Activated CD4-positive, CD25-positive, alpha-beta regulatory T cell treated with anti-CD3 and anti-CD28 coated beads, Interleukin-2, amount 50 U/mL, for 16 hours (primary cell): ENCODE measurements at regions not wholly inside any gene's neighbourhood (a gene's known extent, or its start where the extent isn't known, plus 50 kb on each side); places are given as distances from the start of the nearest gene placed in this dataset.
"Not testable (repeated sequence)": the region's sequence is repeated elsewhere in the genome, so short reads cannot be mapped to it uniquely, and the experiment has no call there.

Experiments used
- DNase-seq: peaks from one replicate; pipeline ENCODE4 v3.0.0-alpha.2; 2020; ENCODE audit warnings: low read depth, low spot score

GRCh38 chr7:66503036-66503370 lies 125.7 kb upstream of the KCTD7 start:
- DNase-seq = no peak

GRCh38 chr7:66503551-66504031 lies 125.1 kb upstream of the KCTD7 start:
- no peak for DNase-seq

GRCh38 chr7:66504131-66504530 lies 124.5 kb upstream of the KCTD7 start:
- DNase-seq = no peak

GRCh38 chr7:66505009-66505408 lies 123.7 kb upstream of the KCTD7 start:
- DNase-seq = no peak

- DNase-seq = no peak
These were observed 122.9 kb upstream of the KCTD7 start for GRCh38 chr7:66505531-66506451.

- DNase-seq = not testable (repeated sequence)
These were observed 122.0 kb upstream of the KCTD7 start for GRCh38 chr7:66506703-66507102.

- no peak for DNase-seq
These were observed 120.9 kb upstream of the KCTD7 start for GRCh38 chr7:66507764-66508296.

GRCh38 chr7:66508431-66508830 lies 120.2 kb upstream of the KCTD7 start:
- DNase-seq = no peak

- DNase-seq = no peak
These were observed 114.6 kb upstream of the KCTD7 start for GRCh38 chr7:66514050-66514449.

- DNase-seq = no peak
These were observed 111.3 kb upstream of the KCTD7 start for GRCh38 chr7:66517212-66517909.

GRCh38 chr7:66518151-66518691 lies 110.5 kb upstream of the KCTD7 start:
- no peak for DNase-seq

- no peak for DNase-seq
These were observed 107.0 kb upstream of the KCTD7 start for GRCh38 chr7:66521675-66522074.

- no peak for DNase-seq
These were observed 106.2 kb upstream of the KCTD7 start for GRCh38 chr7:66522518-66522917.

- DNase-seq = no peak
These were observed 105.3 kb upstream of the KCTD7 start for GRCh38 chr7:66523409-66523808.

- DNase-seq = no peak
These were observed 103.9 kb upstream of the KCTD7 start for GRCh38 chr7:66524738-66525137.

- DNase-seq = not testable (repeated sequence)
These were observed 101.9 kb upstream of the KCTD7 start for GRCh38 chr7:66526782-66527181.

GRCh38 chr7:66528652-66529051 lies 100.0 kb upstream of the KCTD7 start:
- no peak for DNase-seq

GRCh38 chr7:66529883-66530610 lies 98.6 kb upstream of the KCTD7 start:
- DNase-seq = no peak

- DNase-seq = no peak
These were observed 93.0 kb upstream of the KCTD7 start for GRCh38 chr7:66535414-66536329.

- no peak for DNase-seq
These were observed 91.3 kb upstream of the KCTD7 start for GRCh38 chr7:66537380-66537779.

GRCh38 chr7:66537876-66538275 lies 90.8 kb upstream of the KCTD7 start:
- no peak for DNase-seq
